GM21526 (cell line): ENCODE measurements at regions not wholly inside any gene's neighbourhood (a gene's known extent, or its start where the extent isn't known, plus 50 kb on each side); places are given as distances from the start of the nearest gene placed in this dataset.

Source experiments
- ATAC-seq: cut with Tn5 transposase; IDR thresholded peaks from one replicate; pipeline ENCODE4 v1.9.1; 2021; ENCODE audit warnings: moderate library complexity; ENCODE audit not compliant: unreplicated experiment, low FRiP score

DNA sequence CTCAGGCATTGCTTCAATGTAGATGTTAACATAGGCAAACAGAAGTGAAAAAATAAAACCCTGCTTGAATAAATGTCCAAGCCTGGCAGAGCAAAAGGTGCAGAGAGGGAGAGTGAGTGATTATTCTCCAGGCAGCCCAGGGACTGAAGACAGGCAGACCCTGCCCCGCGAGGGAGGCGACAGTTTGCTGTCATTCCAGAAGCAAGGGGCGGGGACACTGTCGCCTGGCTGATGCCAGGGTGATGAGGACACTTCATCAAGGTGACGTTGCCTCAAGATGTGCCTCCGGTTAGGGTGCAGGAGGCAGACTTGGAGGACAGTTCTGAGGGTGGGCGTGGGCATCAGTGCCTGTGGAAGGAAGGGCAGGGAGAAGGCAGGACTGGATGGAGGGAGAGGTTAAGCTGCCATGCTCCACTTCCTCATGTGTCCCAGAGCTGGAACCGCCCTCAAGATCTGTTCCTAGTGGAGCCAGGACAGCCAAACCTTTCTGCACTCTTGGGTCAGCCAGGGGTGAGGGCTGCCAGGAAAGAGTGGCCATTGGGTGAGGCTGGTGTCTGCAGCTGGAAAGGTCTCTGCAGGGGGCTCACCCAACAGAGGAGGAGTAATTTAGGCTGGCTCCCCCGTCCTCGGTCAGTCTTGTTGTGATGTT lies 560.5 kb upstream of the MKI67 start:
- no peak for ATAC-seq

DNA sequence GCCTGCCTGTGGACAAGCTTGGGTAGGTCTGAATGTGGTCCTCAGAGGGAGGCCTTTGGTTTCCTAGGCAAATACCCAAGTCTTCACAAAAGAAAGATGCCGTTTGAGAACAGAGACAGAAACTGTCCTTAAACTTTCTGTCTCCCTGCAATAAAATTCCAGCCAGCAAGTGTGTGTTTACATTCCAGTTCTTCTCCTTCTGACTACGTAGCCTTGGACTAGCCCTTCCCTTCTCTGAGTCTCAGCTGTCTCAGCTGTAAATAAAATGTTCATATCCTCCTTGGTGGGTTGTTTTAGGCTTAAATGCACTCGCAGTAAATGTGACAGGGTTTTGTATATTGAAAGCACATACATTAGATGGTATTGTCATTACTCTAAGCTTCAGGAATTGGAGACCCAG lies 561.2 kb upstream of the MKI67 start:
- no peak for ATAC-seq

DNA sequence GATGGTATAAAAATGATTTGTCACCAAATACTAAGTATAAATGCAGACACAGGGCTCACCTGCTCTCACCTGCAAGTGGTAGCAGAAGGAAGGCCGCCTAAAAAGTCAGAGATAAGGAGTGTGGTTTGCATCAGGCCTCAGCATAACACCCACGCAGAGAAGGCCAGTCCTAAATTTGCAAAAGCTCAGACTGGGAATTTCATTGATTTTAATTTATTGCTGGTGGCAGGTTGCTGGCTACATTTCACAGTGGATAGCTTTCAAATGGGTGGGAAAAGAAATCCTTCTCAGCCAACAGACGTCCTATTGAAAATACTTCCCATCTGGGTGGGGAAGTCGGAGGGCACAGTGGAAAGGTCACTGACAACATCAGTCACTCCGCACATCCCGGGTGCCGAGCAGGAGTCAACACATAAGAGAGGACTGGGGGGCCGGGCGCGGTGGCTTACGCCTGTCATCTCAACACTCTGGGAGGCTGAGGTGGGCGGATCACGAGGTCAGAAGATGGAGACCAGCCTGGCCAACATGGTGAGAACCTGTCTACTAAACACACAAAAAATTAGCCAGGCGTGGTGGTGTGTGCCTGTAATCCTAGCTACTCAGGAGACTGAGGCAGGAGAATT lies 561.8 kb upstream of the MKI67 start:
- ATAC-seq, result no peak

DNA sequence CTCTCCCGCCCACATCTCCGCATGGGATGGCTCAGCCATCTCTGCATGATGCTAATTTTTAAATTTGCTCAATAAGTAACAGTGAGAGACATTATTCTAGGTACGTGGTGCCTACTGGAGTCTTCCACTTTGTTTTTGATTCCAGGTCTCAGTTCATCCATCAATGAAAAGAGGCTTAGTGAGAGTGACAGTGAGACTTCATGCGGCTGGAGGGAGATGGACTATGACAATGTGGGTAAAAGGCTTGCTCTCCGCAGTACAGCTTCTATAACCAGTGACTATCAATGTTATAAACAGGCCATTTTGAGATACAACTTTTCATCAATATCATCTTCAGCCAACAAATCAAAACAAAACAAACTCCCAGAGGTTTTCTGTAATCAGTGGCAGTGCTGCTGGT lies 563.4 kb upstream of the MKI67 start:
- ATAC-seq, result no peak

DNA sequence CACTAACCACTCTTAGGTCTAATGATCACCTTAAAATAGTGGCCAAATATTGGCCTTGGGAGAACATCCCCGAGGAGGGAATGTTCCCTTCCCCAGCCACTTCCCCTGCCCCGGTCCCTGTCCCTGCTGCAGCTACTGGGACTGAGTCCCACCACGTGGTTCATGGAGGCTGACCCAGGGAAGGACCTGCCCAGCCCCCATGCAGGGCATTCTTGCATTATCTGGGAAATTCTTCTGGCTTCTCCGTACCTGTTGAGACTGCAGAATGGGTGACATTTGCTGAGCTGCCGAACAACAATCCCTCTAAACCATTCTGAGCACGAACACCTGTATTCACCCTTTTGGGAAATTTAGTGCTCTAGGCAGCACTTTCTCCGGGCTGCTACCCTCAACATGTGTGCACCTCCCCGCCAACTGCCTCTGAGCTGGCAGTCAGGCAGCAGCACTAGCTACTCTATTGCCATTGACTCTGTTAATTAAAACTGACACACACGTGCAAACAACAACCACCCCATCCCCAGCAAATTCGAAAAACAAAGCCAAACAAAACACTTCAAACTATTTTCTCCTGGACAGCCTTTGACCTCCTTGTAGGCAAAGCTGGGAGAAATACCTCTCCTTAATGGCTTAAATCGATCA lies 567.4 kb upstream of the MKI67 start:
- ATAC-seq, result no peak

DNA sequence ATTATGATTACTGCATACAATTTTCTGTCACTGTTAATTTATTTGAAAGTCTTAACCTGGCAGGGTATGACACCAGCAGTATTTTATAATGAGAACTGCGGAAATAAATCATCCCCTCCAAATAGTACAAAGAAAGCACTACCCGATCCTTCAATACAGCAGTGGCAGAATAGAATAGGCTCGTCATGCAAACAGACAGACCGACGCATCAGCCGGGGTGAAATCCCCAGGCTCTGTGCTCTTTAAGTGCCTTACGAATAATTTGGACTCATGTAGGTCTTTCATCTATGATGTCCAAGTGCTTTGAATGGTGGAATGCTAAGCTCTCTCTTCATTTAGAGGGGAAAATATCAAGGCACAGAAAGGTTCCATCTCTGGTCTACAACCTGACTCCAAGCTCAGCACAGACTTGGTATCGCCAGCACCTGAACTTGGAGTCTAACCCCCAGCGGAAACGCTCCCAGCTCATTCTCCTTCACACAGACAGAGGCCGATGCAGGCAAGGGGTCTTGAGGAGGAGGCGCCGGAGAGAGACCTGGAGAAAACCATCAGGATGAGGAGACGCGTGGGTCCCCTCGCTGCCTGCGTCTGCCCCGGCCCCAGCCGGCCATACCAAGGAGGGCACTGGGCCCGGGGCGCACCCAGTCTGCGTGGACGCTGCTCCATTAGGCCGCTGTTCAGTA lies 568.1 kb upstream of the MKI67 start:
- no peak for ATAC-seq

DNA sequence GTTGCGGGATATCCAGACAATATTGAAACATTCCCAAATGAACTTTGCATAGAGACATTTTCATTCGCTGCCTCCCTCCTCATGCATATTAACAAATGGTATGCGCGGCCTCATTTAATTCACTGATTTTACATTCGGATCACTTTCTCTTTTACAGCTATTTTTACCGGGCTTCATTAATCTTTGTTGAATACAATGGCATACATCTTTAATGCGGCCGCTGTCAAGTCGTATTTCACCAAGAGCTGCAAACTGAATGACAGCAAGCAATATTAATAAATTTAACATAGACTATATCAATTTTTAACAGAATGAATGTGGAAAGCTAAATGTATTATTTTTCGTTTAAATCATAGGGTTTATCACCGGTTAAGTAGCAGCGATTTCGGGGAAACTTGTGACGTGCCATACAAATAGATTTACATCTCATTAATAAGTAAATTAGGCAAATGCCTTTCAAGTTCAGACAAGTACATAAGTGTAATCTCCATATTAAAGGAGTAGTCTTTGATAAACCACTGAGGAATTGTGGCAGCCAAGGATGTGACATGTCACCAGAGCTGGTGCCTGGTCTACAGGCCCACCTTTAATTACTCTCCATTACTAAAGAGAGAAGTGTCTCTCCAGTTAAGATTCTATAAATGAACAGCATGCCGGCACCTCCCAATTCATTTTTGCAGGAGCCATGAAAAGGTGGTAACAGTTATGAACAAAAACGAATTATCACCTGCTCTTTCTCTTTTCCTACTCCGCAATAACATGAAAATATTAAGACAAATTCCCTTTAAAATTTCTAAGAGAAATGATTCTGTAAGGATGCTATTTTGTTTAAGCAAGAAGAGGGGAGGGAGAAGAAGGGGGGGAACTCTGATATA lies 568.9 kb upstream of the MKI67 start:
- no peak for ATAC-seq

DNA sequence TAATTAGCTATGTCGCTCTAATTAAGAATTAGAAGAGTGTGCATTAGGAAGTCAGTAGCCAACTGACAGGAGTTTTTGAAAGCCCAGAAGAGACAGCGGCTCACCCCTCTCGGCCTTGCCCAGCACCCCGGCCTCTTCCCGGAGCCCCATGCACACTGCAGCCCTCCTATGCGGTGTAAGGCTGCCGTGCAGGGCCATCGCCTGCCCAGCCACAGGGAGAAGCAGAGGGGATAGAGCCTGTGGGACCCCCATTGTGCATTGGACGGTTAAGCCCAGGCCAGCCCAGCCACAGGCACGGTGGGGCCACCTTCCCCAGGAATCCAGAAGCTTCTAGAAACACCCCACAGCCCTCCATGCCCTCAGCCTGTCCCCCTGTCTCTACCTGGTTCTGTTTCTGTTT lies 569.7 kb upstream of the MKI67 start:
- no peak for ATAC-seq

DNA sequence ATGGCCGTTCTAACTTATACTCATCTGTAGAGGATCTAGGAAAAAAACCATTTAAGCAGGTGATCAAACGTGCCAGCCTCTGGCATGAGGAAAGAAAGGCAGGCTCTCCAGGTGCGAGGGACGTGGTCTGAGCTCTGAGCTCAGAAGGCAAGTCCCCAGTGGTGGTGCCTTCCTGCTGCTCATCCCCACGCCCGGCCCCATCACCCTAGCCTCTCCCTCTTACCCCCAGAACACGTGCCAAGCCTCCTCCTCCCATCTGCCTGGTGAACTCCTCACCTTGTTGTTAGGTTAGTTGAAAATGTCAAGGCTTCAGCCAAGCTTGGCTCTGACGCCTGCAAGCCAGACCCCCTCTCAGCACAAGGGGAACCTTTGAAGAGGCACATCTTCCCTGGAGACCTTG lies 571.2 kb upstream of the MKI67 start:
- ATAC-seq, result no peak

DNA sequence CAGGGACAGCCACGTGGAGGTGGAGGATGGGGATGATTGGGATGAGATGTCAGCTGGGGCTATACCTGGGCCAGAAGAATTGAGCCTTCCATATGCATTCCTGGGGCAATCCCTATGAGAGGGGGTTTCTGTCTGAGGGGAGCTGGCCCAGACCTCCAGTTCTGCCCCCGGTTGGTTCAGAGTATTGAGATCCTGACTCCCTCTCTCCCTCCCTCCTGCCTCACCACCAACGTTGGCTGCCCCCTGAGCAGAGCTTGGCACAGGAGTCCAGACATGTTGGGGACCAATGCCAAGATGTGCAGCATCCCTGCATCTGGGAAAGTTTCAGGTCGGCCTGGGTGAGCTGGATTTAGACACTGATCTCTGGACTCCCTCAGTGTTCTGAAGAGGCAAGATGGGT lies 575.2 kb upstream of the MKI67 start:
- ATAC-seq, result no peak

DNA sequence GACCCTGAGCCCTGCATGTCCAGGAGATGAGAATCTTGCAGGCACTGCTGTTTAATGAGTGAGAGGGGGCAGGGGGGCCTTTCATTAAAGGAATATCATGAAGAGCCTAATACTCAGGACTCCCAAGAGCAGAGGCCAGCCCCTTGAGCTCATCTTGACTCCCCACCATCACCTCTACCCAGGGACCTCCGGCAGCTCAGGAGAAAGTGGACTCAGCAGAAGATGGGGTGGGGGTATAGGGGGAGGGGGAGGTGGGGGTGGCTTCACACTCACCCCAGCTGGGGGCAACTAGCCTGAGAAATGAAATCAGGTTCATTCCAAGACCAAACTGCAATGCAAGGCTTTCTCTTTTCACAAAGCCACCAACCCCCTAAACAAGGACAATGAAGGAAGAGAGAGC lies 575.6 kb upstream of the MKI67 start:
- no peak for ATAC-seq

DNA sequence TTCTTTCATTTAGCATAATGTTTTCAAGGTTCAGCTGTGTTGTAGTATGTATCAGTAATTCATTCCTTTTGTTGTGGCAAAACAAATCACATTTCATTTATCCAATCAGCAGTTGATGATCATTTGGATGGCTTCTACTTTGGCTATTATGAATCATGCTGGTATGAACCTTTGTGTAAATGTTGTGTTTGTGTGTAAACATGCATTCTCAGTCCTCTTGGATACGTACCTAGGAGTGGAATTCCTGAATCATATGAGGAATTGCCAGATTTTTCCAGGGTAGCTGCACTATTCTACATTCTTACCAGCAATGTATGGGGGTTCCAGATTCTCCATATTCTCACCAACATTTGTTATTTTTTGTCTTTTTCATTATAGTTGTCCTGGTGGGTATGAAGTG lies 578.5 kb upstream of the MKI67 start:
- ATAC-seq, result no peak

DNA sequence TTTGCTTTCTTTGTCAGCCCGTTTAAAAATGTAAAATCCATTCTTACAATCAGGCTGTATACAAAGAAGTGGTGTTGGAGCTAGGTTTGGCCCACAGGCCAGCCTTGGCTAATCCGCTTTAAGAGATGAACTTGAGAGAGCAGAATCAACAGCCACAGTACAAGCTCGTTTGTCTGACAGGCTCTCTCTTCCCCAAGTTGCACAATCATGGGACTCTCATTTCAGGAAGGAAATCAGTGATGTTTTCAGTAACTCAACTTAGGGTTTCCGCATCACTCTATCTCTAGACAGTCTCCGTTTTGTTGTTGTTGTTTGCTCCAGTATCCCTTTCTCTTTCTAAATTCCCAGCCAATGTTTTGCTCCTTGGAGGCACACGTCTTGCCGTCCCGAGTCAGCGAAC lies 582.0 kb upstream of the MKI67 start:
- no peak for ATAC-seq

DNA sequence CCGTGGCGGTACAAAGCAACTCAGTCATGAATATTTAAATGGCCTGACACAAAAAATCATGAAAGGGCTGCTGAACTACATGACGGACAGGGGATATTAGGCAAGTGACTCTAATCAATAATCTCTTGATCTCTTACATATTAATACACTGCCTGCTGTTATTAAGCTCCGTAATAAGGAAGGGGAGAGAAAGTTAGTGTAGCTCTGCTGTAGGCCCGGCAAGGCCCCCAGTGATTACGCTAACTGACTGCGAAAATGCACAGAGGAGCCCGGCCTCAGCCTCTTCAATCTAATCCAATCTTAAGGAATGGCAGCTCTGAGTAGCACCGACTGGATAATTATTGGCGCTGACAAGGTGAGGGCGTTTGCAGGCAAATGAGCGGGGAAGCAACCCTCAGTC lies 583.5 kb upstream of the MKI67 start:
- ATAC-seq, result no peak

DNA sequence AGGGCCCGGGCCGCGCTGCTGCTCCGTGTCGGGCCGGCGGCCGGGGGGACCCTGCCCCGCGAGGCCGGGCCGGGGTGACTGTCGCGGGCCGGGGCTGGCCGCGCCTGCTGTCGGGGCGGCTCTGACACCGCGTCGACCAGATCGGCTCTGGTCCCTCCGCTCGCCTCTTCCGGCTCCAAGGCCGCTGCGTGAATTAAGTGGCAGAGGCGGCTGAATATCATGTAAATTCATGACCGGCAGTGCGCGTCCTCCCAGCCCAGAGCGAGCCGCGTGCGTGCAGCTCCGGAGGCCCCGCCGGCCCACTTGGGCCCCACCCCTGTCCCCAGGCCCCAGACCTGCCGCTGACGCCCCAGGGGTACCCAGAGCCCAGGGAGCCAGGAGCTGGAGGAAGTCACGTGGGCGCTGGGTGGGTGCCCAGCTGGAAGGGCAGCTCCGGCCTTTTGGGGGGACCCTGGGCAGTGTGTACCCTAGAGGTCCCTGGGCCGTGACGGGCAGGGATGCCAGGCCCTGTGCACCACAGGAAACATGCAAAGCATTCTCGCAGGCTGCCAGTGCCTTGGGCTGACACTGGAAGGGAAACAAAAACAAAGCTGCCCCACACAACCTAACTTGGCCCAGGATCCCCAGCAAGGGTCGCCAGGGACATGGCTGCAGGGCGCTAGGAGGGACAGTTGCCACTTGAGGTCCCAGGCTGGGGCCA lies 584.0 kb upstream of the MKI67 start:
- ATAC-seq, result no peak

DNA sequence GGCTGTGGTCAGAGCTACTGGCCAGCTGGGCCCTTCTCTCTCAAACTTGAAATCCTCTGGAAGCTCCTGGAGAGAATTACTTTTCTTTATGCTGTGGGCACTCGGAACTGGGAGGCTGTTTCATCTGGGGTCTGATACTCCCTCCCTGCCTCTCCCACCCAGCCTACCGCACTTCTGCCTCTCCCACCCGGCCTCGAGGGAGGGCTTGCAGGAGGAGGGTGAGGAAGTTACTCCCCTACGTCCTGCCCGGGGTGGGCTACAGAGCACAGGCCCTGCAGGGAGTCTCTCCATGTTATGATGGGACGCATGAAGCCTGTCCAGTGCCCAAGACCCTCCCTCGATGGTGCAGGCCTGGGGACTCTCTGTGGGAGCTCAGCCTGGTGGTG lies 584.6 kb upstream of the MKI67 start:
- ATAC-seq, result no peak

DNA sequence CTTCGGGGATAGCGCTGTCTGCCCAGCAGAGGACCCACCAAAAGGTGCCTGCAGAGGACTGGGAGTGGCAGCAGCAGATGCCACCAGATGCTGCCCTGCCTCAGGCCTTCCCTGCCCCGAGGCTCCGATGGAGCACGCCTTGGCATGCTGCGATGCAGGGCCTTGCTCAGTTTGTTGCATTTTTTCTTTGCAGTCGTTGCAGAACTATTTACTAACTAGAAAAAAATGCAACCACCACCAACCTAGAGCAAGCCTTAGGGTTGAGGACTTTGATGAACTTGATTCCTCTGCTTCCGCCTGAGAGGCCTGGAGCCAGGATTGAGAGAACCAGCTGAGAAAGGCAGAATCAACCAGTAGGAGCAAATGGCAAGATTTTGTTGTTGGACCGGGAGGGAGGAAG lies 585.6 kb upstream of the MKI67 start:
- ATAC-seq, result no peak

DNA sequence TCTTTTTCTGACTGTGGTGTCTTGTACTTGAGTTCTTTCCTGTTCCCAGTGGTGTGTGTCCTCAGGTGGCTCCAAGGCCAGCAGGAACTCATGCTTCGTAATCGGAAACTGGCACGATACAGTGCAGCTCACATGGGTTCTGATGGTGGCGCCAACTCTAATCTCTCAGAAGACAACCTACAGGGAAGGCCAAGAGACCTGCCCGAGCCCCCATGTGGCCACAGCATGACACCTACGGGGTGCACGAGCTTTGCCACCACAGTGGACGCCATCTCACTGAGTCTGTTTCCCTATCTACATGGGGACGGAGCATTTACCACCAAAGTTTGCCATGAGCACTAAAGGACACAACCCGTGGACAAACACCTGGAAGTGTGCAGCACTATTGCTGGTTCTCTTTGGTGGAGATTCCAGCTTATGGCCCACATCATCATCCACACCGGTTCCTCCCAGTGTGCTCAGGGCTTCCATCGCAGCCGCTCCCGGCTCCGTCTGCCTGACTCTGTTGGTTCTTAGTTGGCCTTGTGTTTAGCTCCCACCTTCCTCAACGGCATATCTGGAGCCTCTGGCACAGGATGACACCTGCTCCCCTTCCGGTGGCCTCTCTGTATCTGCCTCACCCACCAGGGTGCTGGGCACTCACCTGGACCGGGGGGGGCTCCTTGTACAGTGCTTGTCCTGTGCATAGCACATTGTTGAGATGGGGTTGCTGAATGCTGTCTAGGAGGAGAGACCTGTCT lies 586.6 kb upstream of the MKI67 start:
- ATAC-seq, result no peak

DNA sequence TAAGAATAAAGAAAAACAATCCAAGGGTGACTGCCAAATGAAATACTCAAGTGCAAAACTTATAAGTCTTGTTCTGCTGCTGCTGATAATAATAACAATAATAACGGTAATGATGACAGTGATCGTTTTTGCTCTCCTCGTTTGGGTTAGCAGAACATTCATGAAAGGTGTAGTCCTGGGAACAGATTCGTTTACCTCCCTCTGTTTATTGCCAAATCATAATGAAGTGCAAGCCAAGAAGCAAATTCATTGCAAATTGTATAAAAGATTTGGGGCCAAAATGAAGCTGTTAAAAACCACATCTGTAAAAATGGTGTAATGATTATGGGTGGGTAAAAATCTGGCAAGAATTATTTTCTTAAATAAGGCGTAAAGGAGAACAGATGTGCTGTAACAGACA lies 587.2 kb upstream of the MKI67 start:
- ATAC-seq, result no peak
